IPS-18c (cell line): ENCODE measurements at regions not wholly inside any gene's neighbourhood (a gene's known extent, or its start where the extent isn't known, plus 50 kb on each side); places are given as distances from the start of the nearest gene placed in this dataset.

ENCODE experiments used
- H3K4me3 ChIP-seq: 2 replicates; pipeline ENCODE4 v1.7.0; 2013; ENCODE audit warnings: low read depth, mild to moderate bottlenecking, low read length, moderate library complexity; ENCODE audit not compliant: insufficient read depth
- H3K9me3 ChIP-seq: one replicate; pipeline ENCODE4 v1.6.1; 2013; ENCODE audit warnings: mild to moderate bottlenecking, low read length, moderate library complexity; ENCODE audit not compliant: control insufficient read depth, insufficient read depth

DNA sequence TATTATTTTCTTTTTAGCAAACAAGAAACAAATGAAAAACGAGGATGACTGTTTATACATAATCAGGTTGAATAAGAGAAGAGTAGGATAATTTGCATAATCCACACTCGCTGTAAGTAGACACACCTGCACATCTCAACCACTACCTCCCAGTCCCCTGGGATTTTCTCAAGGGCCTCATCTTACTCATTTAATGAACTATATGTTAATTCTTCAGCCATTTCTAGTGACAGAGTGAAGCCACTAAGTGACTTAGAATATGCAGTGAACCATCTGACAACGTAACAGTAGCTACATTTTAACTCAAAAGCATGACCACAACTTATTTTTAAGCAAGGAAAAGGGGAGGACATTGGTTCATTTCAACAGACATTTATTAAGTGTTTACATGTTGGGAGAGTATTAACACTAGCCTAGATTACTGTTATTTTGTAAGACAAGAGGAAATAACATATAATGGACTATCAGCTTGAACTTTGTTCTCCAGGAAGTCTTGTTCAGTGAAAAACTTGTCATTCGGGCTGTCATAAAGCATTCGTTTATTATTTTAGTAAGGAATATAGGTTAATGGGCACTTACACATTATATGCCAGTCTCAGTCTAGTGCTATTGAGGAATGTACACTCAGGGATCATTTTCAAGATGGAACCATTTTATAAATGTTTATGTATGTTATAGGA is 173.0 kb upstream of the ROBO2 start:
- H3K4me3 ChIP-seq = no peak overlapping the region
- H3K9me3 ChIP-seq = no peaks in the 10 kb centered on the region

DNA sequence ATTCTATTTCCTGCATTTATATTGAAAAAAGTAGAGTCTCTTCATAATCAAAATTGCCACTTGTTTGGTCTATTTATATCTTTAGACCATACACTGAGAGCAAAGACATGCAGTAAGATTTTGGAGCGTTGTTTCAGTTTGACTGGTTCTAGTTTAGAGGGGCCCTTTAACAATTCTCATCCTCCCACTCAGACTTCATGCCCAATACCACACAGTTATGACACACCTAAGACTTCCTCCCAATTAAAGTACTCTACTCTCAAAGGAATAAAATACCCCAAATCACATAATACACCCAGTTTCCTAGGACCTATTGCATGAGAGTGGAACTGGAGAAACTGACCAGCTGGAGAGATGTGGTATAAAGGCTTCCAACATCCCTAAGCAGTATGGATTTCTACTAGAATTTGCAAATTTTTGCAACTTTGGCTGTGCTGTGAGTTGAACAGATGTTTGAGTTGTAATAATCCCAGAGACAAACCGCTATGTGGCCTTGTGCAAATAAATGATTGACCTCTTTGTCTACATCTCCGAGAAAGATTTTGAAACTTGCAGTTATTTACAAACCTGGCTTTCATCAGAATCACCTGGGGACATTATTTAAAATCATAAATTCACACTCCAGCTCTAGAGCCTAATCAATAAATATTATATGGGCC is 170.0 kb upstream of the ROBO2 start:
- no peak overlapping the region for H3K4me3 ChIP-seq

DNA sequence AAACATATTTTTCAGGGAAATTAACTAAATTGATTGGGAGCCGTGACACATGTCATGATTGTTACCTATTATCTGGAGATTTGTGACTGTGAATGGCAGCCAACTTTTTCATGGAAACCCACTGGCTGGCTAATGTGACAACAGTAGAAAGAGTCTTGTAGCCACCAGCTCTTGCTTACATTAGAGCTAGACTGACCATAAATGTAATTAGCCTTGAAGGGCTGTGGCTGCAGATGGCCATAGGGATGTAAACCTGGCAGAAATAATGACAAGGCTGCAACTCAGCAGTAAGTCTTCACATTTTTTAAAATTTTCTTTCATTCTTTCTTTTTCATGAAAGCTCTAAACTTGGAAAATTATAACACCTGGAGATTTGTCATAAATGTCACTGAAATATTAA is 168.2 kb upstream of the ROBO2 start:
- no peak overlapping the region for H3K4me3 ChIP-seq
- H3K9me3 ChIP-seq = no peaks in the 10 kb centered on the region

More for the DNA sequence above, 170.0 kb upstream of the ROBO2 start:
- H3K9me3 ChIP-seq = no peaks in the 10 kb centered on the region

DNA sequence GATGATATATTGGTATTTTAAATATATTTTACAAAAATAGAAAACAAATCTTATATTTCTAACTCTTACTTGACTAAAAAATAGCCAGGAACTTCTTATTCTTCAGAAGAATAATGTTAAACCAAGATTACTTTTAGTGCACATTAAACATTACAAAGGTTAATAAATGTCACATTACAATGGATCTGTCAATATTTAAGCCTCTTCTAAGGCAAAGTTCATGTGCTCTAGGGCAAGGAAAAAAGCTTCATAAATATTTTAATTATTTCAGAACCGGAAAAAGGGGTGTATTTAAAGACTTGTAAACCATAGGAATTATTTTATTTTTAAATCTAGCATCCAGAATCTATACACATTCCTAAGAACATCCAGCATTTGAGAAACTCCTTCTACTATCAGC is 166.9 kb upstream of the ROBO2 start:
- Histone ChIP-seq H3K4me3 (no peak overlapping the region), H3K9me3 (no peaks in the 10 kb centered on the region)

DNA sequence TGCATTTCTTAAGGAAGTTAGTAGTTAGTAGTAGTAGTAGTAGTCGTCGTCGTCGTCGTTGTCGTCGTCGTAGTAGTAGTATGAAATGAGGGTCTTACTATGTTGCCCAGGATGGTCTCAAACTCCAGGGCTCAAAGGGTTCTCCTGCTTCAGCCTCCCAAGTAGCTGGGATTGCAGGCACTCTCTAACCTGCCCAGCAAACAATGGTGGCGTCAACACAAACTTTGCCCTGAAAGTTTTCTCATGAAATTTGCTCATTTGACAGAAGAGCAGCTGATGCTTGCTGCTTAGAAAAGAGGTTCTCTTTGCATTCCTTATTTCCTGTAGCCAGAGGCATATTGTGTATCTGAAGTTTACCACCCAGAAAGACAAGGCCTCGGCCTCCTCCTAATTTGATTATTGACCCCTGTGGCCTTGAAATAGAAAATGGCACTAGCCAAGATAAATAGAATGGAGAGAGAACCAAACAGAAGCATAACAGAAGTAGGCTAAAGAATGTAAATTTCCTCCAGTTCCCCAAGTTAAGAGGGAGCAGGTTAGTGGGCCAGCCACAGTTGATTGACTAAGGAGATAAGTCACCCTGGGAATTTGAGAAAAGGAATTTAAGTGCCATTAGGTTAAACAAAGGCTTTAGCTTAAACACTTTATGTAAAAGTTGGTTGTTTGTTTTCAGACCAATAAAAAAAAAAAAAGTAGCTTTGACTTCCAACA is 166.2 kb upstream of the ROBO2 start:
- H3K9me3 ChIP-seq = no peaks in the 10 kb centered on the region
- no peak overlapping the region for H3K4me3 ChIP-seq

DNA sequence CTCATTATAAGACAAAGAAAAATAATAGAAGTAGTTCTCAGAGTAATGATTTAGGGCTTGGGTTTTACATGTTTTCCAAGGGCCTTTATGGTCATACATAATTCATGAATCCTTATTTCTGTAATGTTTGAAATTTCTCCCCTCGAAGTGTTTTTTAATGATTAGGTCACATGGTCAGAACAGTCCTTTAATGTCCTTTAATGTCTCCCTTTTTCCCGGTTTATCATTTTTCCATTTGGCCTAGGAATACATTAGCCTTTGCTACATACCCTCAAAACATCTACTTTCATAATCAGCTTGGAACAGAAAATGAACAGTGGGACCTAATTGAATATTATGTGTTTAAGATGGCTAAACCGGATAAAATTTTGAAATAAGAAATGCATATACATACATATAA is 159.9 kb upstream of the ROBO2 start:
- Histone ChIP-seq H3K4me3 (no peak overlapping the region), H3K9me3 (no peaks in the 10 kb centered on the region)

DNA sequence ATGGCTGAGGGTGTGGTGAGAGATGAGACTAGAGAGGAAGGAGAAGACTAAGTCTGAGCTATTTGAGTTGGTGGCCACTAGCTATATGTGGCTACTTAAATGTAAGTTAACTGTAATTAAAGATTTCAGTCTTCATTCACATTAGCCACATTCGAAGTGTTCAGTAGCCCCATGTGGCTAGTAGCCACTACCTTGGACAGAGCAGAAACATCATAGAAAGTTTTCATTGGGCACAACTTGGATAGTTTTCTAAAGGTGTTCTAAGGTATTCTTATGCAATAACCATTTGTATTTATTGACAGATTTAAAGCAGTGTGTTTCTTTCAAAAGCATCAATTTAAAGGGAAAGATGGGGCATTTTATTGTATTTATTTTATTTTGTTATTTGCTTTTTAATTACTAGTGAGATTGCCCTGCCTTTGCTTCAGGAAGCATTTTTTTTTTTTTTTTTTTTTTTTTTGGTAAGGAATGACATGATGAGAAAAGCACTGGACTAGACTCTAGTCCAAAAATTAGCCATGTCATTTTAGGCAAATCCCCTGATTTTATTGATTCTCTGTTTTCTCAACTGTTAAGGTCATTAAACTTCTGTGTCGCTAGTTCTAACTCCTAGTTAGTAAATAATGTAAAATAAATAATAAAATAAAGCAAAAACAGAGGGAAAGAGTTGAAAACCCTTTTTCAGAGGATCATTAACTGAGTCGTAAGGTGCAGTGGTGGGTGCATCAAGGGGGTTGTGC is 153.0 kb upstream of the ROBO2 start:
- Histone ChIP-seq H3K4me3 (no peak overlapping the region), H3K9me3 (no peaks in the 10 kb centered on the region)

DNA sequence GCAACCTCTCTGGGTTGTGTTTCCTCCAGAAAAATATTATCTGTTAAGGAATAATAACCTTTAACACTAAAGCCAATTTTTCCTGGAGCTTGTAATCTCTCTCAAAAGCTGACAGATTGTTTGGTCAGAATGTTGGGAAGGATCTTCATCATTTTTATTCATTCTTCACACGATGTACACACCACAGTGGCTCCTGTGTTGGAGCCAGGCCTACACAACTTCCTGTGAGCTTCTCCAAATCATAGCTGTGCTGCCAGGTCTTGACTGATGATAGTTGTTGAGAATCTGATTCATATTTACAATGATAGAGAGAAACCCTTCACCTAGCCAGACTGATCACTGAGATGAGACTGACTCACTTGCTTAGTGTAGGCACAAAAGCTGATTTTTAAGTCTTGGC is 151.0 kb upstream of the ROBO2 start:
- no peak overlapping the region for H3K4me3 ChIP-seq

DNA sequence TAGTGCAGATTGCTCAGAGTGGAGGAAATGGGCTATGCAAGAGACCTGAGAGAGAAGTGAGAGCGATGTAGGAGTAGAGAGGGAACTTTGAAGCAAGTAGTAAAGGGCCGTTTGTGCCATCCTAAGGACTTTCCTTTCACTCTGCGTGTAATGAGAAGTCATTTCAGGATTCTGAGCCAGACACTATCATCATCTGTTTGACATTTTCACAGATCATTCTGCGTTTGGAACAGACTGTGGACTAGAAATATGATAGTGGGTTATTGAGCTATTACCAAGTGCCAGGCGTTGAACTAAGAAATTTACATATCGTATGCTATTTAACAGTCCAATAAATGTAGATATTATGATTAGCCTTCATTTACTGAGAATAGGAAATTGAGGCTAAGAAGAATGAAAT is 150.0 kb upstream of the ROBO2 start:
- Histone ChIP-seq H3K4me3 (no peak overlapping the region), H3K9me3 (no peaks in the 10 kb centered on the region)

More for the DNA sequence above, 151.0 kb upstream of the ROBO2 start:
- H3K9me3 ChIP-seq = no peaks in the 10 kb centered on the region

DNA sequence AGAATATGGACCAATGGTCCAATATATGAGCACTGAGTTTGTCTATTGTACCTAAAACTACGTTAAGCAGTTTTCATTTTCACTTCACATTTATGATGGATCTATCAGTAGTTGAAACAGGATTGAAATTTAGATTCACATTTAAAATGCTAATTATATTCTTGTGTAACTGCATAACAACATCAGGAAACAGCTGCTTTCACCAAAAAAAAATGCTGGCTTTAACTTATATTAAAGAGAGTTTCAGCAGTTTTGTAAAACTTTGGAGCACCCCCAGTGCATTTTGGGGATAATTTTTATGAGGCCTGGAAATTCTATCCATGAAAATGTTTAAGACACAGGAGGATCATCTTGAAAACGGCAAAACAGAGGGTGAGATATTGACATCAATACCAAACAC is 142.8 kb upstream of the ROBO2 start:
- no peaks in the 10 kb centered on the region for H3K9me3 ChIP-seq
- H3K4me3 ChIP-seq = no peak overlapping the region

DNA sequence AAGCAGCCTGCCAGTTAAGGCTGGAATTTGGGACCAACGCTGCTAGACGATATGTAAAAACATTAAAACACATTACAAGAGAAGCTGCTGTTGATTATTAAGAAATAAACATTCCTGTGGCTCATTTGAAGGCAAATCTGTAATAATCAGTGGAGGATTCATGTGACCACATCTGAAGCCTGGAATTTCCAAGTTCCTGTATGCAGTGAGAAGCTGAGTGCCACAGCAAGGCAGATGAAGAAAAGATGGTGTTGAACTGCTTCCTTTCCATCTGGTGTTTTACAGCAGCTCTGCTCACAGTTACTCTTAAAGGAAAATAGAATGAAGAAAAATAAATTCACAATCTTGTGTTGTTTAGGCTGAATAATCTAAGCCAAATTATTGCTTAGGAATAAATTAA is 139.3 kb upstream of the ROBO2 start:
- H3K9me3 ChIP-seq = no peaks in the 10 kb centered on the region
- no peak overlapping the region for H3K4me3 ChIP-seq

DNA sequence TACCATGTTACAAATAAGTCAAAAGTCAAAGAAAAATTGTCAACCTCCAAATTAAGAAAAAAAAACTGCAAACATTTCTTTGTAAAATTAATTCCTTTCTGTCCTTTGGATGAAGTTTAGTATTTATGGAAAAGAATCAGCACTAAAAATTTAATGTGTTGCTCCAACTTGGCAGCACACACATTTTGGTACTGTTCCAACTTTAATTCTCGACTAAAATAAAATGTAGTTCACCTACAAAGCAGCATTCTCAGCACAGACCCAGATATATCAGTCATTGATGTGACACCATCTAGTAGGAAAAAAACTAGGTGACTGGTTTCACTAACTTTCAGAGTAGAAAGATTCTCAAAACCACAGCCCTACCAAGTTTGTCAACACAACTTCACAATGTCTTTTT is 131.7 kb upstream of the ROBO2 start:
- Histone ChIP-seq H3K4me3 (no peak overlapping the region), H3K9me3 (no peaks in the 10 kb centered on the region)

DNA sequence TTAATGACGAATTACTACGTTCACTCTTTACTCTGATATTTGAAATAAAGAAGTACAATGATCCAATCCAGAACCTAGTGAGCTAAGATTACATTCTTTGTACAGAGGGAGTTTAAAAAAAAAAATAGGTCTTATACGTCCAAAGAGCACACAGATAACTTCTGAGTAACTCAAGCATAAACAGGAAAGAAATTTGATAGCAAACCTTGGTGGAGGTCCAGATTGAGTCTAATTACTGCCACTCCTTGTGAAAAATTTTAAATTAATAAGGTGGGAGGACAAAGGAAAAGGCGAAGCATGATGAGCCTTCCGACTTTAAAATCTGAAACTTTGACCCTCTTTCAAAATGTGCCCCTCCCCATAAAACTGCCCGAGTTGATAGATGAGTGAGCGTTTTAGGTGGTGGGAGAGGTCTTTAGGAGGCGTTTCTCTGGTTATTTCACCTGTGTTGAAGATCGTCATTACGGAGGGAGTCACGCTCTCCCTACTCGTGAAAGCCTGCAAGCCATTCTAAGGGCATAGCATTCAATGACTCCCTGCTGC is 127.0 kb upstream of the ROBO2 start:
- Histone ChIP-seq H3K9me3 (no peaks in the 10 kb centered on the region), H3K4me3 (no peak overlapping the region)

DNA sequence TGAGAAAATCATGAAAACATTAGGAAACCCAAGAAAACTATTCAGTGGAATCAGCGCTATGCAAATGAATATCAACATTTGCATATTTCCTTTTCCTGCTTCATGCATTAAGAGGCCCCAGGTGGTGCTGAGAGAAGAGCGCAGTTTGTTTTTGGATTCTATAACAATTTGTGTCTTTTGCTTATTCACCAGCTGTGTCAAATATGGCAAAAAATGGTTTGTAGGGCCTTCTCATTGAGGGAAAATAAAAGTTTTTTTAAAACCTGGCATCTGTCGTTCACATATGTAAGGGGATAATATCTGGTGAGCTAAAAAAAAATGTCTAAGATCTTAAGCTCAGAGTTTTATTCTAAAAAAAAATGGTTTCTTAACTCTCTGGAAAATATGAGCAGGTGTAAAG is 122.5 kb upstream of the ROBO2 start:
- H3K9me3 ChIP-seq = no peaks in the 10 kb centered on the region
- H3K4me3 ChIP-seq = no peak overlapping the region

DNA sequence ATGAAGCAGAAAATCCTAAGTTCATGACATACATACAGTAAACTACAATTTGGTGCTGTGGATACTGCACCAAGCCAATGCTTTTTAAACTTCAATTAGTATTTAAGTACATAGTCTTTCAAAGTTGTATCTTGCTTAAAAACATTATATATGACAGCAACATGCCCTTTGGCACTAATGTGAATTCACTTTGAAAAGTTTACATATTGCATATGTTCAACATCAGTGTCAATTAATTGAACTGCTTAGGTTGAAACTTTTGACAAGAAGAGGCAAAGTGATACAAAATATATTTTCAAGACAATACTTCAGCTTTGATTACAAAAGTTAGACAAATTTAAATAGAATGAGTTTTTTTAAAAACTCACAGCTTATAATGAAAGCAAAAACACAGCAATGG is 119.4 kb upstream of the ROBO2 start:
- no peaks in the 10 kb centered on the region for H3K9me3 ChIP-seq
- no peak overlapping the region for H3K4me3 ChIP-seq

DNA sequence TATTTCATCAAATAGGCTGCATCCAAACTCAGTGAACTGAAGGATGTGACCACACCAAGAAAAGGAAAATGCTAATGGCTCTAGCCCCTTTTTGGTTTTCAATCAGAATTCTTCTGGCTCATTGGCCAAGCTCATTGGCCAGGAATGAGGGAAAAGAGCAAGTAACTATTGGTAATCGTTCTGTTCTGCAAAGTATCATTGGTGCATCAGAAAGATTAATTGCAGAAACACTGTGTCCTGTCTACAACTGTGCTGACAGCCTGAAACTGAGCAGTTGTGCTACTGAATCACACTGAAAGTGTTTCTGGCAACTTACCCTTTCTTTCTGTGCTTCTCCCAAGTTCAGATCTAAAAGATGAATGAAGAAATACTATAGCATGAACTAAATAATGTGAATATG is 116.4 kb upstream of the ROBO2 start:
- Histone ChIP-seq H3K4me3 (no peak overlapping the region), H3K9me3 (no peaks in the 10 kb centered on the region)

DNA sequence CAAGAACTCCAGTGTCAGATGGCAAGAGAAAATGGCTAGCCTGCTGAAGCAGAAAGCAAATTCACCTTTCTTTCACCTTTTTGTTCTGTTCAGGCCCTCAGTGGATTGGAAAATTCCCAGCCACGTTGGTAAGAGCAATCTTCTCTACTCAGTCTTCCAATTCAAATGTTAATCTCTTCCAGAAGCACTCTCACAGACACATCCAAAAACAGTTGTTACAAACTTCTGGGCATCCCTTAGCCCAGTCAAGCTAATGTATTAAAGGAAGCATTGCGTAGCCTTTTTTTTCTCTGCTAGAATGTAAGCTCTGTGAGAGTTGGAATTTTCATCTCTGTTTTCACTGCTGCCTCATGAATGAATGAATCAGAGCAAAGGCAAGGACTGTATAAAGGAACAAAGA is 109.2 kb upstream of the ROBO2 start:
- H3K9me3 ChIP-seq = no peaks in the 10 kb centered on the region
- H3K4me3 ChIP-seq = no peak overlapping the region
